ENCODE measurements at regions not wholly inside any gene's neighbourhood (a gene's known extent, or its start where the extent isn't known, plus 50 kb on each side); places are given as distances from the start of the nearest gene placed in this dataset.

GRCh38 chr7:85510287-85510686, 323.4 kb upstream of the SEMA3D start:
- no peak for TF ChIP-seq ZNF780A (CRISPR knock-in tag; IDR thresholded peaks at IDR 0.05)
- TF ChIP-seq HSF4 (CRISPR knock-in tag; IDR thresholded peaks at IDR 0.05; ENCODE audit: borderline replicate concordance): no peak
- no peak for TF ChIP-seq NR2C2 (CRISPR knock-in tag; IDR thresholded peaks at IDR 0.05)
- TF ChIP-seq NR2C2 (tag; IDR thresholded peaks at IDR 0.05): no peak
- no peak for TF ChIP-seq EZH2 (IDR thresholded peaks at IDR 0.05; ENCODE audit: borderline replicate concordance, low read depth, low read length)
- TF ChIP-seq RFX5 (IDR thresholded peaks at IDR 0.05; ENCODE audit: low read depth, low read length): no peak

Data from K562 (cell line).